ENCODE measurements at regions not wholly inside any gene's neighbourhood (a gene's known extent, or its start where the extent isn't known, plus 50 kb on each side); places are given as distances from the start of the nearest gene placed in this dataset.

DNA sequence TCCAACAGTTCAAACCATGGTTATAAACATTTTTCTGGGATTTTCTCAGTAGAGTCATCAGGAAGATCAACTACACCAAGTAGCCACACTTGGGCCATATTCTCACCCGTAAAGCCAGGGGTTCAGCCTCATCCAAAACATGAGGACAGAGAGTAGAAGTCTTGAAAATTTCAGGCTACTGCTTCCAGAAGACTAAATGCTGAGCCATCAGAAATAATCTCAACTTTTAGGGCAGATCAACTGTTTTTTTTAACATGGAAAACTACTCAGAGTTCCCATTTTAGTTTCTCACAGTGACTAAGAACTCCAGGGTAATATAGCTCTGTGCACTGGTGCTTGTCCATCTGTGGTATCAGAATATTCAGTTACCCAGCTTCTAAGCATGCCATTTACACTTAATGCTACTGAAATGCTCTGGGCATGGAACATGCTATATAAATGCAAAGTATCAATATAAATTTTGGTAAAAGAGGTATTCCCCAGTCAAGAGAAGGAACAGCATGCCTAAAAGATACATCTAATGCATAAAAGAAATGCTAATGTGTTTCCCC lies 300.1 kb upstream of the LRRN1 start:
- WGBS (ENCODE audit: insufficient coverage, low coverage, missing lambda C conversion rate): 0% methylated on average over 1 of the region's 1 CpG
- no peaks in the 10 kb centered on the region for H4K20me1 ChIP-seq (replicated peaks; ENCODE audit: control insufficient read depth, insufficient read depth, low read length)
- no peak overlapping the region for H3K4me2 ChIP-seq (ENCODE audit: insufficient read depth, low read length)
- DNase-seq (ENCODE audit: extremely low read depth in 1 of 4, low spot score in 3 of 4): no peak
- H3K36me3 ChIP-seq (ENCODE audit: control insufficient read depth, insufficient read depth, low read length): no peaks in the 10 kb centered on the region
- H3K9ac ChIP-seq (ENCODE audit: insufficient read depth in 1 of 2, low read depth in 2 of 2, low read length in 2 of 2): no peak overlapping the region
- ChIA-PET POLR2A (no interaction called here), CTCF (ENCODE audit: low intra/inter-chr PET ratio) (no interaction called here)
- in situ Hi-C loops (cut with MboI) (no loop called here), intact Hi-C loops (cut with micrococcal nuclease) (no loop called here)
- no peak overlapping the region for H3K27ac ChIP-seq (ENCODE audit: extremely low read depth, low read depth, low read length)
- no peak for FAIRE-seq
- H3K9me1 ChIP-seq (ENCODE audit: control insufficient read depth, insufficient read depth, low read length): no peaks in the 10 kb centered on the region
- no peak overlapping the region for H3K4me3 ChIP-seq
- no peaks in the 10 kb centered on the region for H3K9me3 ChIP-seq (replicated peaks; ENCODE audit: control insufficient read depth, insufficient read depth, low read depth, low read length)
- H2AFZ ChIP-seq (ENCODE audit: low read depth, low read length): no peak overlapping the region
- BruUV-seq (replicated peaks): no TSS peak
- TF ChIP-seq ARHGAP35 (IDR thresholded peaks at IDR 0.05; ENCODE audit: partially characterized antibody): no peak
- no peak for TF ChIP-seq ZBTB1 (CRISPR knock-in tag; IDR thresholded peaks at IDR 0.05; ENCODE audit: borderline replicate concordance, low read depth)
- TF ChIP-seq CCNT2 (IDR thresholded peaks at IDR 0.05; ENCODE audit: borderline replicate concordance, extremely low read depth, insufficient read length, low read depth, low read length): no peak
- no peak for TF ChIP-seq PYGO2 (tag; IDR thresholded peaks at IDR 0.05)
- no peak for TF ChIP-seq CTBP1 (IDR thresholded peaks at IDR 0.05; ENCODE audit: borderline replicate concordance)
- no peak for TF ChIP-seq CEBPB (tag; IDR thresholded peaks at IDR 0.05)
- TF ChIP-seq PTRF (tag; IDR thresholded peaks at IDR 0.05): no peak
- TF ChIP-seq, protein P1, sequence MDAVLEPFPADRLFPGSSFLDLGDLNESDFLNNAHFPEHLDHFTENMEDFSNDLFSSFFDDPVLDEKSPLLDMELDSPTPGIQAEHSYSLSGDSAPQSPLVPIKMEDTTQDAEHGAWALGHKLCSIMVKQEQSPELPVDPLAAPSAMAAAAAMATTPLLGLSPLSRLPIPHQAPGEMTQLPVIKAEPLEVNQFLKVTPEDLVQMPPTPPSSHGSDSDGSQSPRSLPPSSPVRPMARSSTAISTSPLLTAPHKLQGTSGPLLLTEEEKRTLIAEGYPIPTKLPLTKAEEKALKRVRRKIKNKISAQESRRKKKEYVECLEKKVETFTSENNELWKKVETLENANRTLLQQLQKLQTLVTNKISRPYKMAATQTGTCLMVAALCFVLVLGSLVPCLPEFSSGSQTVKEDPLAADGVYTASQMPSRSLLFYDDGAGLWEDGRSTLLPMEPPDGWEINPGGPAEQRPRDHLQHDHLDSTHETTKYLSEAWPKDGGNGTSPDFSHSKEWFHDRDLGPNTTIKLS (IDR thresholded peaks at IDR 0.05; ENCODE audit: borderline replicate concordance, low read depth): no peak
- TF ChIP-seq, protein P2, sequence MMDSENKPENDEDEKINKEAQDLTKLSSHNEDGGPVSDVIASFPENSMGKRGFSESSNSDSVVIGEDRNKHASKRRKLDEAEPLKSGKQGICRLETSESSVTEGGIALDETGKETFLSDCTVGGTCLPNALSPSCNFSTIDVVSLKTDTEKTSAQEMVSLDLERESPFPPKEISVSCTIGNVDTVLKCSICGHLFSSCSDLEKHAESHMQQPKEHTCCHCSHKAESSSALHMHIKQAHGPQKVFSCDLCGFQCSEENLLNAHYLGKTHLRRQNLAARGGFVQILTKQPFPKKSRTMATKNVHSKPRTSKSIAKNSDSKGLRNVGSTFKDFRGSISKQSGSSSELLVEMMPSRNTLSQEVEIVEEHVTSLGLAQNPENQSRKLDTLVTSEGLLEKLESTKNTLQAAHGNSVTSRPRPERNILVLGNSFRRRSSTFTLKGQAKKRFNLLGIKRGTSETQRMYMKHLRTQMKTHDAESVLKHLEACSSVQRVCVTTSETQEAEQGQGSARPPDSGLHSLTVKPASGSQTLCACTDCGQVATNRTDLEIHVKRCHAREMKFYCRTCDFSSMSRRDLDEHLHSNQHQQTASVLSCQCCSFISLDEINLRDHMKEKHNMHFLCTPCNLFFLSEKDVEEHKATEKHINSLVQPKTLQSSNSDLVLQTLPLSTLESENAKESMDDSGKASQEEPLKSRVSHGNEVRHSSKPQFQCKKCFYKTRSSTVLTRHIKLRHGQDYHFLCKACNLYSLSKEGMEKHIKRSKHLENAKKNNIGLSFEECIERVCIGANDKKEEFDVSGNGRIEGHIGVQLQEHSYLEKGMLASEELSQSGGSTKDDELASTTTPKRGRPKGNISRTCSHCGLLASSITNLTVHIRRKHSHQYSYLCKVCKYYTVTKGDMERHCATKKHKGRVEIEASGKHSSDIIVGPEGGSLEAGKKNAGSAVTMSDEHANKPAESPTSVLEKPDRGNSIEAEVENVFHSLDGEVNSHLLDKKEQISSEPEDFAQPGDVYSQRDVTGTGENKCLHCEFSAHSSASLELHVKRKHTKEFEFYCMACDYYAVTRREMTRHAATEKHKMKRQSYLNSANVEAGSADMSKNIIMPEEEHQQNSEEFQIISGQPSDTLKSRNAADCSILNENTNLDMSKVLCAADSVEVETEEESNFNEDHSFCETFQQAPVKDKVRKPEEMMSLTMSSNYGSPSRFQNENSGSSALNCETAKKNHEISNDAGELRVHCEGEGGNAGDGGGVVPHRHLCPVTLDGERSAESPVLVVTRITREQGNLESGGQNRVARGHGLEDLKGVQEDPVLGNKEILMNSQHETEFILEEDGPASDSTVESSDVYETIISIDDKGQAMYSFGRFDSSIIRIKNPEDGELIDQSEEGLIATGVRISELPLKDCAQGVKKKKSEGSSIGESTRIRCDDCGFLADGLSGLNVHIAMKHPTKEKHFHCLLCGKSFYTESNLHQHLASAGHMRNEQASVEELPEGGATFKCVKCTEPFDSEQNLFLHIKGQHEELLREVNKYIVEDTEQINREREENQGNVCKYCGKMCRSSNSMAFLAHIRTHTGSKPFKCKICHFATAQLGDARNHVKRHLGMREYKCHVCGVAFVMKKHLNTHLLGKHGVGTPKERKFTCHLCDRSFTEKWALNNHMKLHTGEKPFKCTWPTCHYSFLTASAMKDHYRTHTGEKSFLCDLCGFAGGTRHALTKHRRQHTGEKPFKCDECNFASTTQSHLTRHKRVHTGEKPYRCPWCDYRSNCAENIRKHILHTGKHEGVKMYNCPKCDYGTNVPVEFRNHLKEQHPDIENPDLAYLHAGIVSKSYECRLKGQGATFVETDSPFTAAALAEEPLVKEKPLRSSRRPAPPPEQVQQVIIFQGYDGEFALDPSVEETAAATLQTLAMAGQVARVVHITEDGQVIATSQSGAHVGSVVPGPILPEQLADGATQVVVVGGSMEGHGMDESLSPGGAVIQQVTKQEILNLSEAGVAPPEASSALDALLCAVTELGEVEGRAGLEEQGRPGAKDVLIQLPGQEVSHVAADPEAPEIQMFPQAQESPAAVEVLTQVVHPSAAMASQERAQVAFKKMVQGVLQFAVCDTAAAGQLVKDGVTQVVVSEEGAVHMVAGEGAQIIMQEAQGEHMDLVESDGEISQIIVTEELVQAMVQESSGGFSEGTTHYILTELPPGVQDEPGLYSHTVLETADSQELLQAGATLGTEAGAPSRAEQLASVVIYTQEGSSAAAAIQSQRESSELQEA (IDR thresholded peaks at IDR 0.05; ENCODE audit: low read depth): no peak
- TF ChIP-seq NCOR1 (IDR thresholded peaks at IDR 0.05): no peak
- no peak for TF ChIP-seq NFE2 (IDR thresholded peaks at IDR 0.05; ENCODE audit: low read depth)
- no peaks in the 10 kb centered on the region for H3K4me1 ChIP-seq (replicated peaks in 1 of 2; ENCODE audit: control insufficient read depth in 2 of 2, insufficient read depth in 2 of 2, low read length in 2 of 2)
- no peak for ATAC-seq
- H3K27me3 ChIP-seq (ENCODE audit: control insufficient read depth in 2 of 2, insufficient read depth in 2 of 2, low read length in 2 of 2): no peaks in the 10 kb centered on the region
- H3K79me2 ChIP-seq (ENCODE audit: control insufficient read depth, insufficient read depth, low read length): no peaks in the 10 kb centered on the region

Measured in K562 (cell line).